HG02981 (cell line): ENCODE measurements at regions not wholly inside any gene's neighbourhood (a gene's known extent, or its start where the extent isn't known, plus 50 kb on each side); places are given as distances from the start of the nearest gene placed in this dataset.
A peak's percentile ranks its signal among the peaks of the same experiment; 100 is the strongest.

Experiments
- ATAC-seq: cut with Tn5 transposase; IDR thresholded peaks from one replicate; pipeline ENCODE4 v1.9.1; 2021; ENCODE audit warnings: mild to moderate bottlenecking, moderate library complexity; ENCODE audit not compliant: unreplicated experiment

DNA sequence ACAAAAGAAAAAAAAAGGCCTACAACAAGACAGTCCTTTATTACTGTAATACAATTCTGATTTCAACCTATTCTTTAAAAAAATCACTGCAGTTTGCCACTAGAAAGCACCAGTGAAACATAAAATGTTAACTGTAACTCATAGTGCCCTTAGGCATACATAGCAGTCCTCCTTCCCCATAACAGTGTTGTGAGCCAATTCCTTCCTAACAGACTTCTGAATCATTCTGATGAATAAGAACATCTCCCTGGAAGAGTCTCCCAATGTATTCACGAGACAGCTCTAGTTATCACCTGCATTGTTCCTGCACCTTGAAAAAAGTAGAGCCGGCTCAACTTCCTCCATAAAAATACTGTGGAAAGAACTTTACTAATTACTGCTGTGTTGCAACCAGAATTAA, 213.6 kb upstream of the FSCB start:
- ATAC-seq = no peak

DNA sequence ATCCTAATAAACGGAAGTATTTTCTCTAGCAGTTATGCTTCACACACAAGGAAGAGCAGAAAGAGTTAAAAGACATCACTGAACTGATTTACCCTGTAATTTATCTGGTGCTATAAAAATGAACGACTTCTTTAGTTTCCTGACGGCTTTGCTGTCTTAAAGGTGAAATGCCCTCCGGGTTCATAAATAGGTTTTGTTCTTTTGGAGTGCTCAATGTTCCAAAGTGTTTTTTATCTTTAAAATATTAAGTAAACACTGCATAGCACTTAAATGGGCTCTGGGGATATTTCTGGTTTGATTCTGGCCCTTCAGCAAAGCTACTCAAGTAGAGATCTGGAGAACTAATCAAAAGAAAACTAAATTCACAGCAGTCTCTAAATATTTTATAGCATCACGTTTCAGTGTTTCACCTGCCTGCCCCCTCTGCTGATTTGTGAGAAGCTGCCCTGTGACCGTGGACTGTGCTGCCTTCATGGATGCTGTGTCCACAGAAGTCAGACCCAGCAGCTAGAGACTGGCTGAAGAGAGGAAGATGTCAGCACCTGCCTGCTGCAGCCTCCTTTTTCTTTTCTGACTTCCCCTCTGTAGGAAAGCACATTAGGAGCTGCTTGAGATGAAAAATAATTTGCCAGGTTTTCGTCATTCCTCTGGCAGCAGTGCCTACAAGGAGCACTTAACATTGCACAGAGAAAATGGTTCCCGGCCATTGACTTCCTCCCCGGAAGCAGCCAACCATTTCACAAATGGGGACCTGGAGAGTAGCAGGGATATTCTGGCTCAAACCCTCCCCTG, 205.1 kb upstream of the FSCB start:
- no peak for ATAC-seq

DNA sequence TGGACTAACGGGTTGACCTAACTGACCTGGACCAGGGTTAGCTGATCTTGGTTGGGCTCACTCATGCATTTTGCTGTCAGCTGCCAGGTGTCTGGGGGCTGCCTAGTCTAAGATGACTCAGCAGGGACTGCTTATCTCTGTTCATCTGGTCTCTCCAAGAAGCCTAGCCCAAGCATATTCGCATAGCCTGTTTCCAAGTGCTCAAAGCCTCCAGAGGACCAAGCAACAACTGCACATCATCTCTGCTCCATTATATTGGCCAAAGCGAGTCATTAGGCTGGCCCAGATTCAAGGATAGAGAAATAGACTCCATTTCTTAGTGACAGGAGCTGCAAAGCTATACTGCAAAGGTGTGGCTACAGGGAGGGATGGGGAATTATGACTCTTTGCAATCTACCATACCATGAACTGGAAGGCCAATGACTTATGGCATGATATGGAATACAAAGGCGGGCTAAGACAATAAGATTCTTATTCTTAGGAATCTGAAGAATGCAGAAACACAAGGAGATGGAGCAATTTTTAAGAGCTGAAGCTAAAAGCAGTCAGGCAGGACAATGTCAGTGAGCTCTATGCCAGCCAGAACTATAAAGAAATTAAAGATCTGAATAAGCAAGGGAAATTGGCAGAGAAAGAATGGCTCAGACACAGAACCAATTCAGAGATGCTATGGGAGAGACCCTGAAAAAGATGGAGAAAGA, 194.6 kb upstream of the FSCB start:
- ATAC-seq = no peak

DNA sequence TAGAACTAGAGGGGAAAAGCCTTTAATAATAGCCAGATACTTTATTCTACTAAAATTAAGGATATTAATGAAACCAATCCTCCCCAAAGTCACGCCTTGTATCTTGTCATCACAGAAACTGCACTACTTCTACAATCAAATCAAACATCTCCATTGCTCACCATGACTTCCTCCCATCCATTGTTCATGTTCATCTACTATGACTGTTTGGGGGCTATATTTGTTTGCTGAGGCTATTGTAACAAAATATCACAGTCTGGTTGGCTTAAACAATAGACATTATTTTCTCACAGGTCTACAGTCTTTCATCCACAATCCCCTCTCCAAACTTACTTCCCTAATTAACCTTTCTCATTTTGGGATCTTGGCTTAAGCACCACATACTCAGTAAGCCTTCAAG, 193.6 kb upstream of the FSCB start:
- no peak for ATAC-seq

DNA sequence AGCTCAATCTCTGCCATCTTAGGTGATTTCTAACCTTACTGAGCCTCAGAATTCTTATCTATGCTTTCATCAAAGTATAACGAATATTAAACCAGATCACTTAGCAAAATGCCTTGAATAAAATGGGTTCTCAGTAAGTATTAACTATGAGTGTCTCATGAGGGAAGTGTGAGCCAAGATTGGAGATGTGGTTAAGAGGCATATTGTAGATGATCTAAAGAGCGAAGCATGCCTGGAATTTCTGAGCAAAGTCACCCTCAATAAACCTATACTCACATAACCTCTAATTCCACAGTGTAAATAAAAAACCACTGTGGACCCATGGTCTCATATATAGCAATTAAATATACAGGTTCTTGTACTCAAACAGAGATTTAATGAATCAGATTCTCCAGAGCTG, 193.1 kb upstream of the FSCB start:
- no peak for ATAC-seq

DNA sequence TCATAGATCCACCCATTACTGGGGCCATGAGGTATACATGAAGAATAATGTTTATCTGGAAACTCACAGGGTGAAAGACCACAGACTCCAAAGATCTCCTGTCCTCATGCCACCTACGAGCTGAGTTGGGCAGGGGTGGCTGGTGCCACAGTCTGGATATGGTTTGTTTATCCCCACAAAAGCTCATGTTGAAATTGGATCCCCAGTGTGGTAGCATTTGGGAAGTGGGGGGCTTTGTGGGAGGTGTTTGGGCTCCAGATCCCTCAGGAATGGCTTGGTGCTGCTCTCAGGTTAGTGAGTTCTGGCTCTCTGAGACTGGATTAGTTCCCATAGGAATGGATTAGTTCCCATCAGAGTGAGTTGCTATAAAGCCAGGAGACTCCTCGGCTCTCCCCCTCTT, 192.3 kb upstream of the FSCB start:
- ATAC-seq = no peak

DNA sequence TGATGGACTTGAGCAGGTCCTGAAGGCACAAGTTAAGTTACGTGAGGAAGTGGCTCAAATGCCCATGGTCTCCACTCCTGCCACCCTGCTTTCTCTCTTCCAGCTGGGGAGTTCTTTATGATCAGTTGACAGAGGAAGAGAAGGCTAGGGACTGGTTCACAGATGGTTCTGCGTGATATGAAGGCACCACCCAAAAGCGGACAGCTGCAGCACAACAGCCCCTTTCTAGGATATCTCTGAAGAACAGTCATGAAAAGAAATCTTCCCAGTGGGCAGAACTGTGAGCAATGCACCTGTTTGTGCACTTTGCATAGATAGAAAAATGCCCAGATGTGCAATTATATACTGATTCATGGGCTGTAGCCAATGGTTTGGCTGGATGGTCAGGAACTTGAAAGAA, 162.4 kb upstream of the FSCB start:
- ATAC-seq = no peak

DNA sequence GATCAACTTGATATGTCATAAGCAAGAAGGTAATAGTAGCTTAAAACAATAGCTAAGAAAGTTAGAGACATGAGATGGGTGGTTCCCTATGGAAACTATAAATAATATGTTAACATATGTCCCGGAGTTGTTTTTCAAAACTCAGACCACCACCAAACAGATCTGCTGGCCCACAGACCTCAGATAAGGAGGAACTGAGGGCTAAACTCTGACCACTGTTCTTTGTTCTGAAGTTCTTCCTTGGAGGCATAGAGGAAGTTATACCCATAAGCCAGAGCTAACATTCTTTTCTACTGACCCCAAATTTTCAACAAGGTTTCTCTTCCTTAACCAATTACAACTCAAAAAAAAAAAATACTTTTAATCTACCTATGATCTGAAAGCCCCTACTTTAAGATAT, 156.1 kb upstream of the FSCB start:
- peak; percentile 39 for ATAC-seq

DNA sequence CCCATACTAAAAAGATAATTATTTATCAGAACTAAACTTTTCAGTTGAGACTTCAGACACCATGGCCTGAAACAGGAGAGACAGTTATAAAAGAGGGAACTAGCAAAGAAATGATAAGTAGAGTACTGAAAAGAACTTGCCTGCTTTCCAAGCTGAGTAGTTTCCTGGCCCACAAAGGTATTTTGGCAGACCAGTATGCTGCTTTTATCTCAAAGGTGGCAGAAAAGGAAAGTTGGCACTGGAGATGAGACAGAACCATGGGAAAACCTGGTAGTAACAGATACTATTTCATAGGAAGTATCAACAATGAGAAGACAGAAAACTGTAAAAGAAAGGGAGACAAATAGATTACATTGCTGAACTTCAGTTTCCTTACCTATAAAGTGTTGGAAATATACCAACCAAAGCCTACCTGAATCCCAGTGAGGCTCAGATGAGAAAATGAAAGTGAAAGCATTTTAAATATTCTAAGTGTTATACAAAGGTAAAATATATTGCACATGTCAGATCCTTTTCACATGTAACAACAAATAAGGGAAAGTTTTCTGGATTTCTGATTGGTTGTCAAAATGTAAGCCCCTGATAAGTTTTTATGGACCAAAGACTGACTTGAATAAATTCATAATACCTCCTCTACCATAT, 155.3 kb upstream of the FSCB start:
- ATAC-seq = no peak

DNA sequence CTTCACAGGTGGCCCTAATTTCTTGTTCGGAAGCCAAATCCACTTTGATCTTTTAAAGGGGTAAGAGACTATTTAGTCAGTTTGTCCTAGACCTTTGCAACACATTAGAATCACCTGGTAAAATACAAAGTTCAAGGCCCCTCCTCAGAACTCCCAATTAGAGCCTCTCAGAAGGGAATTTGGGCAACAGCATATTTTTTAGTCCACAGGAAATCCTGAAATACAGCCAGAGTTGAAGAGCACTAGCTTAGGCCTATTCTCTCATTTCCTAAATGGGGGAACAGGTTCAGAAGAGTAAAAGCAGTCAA, 151.3 kb upstream of the FSCB start:
- ATAC-seq = no peak

DNA sequence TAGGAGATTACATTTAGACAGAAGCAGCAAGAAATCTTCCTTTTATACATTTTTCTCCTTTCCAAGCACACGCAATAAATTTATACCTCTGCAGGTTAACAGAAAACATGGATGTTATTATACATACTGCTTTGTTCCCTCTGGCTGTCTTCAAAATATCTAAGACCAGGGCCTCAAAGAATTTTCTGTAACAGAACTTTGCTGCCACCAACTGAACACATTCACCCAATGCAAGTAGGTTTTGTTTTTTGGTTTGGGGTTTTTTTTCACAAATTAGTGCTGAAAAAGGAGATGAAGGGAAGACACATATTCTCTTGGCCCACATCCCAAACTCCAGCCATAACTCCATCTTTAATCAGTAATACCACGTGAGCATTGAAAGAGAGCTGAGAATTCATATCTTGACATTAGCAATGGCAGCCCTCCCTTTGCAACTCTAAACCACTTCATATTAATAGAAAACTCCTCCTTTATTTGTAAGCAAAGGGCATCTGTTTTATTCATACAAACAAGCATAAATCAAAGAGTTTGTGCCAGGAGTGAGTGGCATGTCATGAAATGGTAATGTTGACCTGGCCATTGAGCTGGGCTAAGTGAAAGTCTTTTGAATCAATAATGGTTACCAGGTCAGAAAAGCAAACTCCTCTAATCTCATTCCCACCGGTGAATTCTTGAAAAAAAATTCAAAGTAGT, 150.8 kb upstream of the FSCB start:
- ATAC-seq = no peak

DNA sequence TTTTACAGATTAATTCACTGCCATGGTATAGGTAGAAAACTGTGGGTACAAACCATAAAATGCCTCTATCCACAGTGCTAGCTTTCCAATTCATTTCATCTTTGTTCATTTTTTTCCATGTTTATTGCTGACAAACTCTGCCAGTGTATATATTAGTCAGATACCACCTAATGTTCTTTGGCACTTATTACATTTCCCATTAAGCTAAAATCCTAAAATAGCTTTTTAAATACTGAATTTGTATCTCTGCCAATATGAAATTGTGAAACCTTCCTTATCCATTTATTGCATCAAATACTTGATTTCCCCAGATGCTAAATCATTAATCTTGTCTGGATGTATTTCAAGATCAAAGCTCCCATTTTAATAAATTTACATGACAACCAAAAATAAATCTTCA, 150.1 kb upstream of the FSCB start:
- no peak for ATAC-seq

DNA sequence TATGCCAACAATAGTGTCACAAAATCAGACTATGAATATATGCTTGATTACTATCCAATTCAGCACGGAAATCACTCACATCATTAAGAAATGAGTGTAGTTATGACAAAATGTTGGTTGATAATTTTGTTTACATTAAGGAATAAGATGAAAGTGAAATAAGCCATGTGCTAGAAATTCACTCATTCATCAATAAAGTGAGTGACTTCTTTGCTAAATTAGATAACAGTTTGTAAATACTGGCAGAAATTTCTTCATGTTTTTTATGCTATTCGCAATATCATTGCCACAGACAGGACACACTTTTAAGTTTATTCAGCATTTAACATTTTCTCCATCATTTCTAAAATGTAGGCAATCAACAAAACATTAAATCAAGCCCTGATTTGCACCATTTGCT, 147.5 kb upstream of the FSCB start:
- no peak for ATAC-seq

DNA sequence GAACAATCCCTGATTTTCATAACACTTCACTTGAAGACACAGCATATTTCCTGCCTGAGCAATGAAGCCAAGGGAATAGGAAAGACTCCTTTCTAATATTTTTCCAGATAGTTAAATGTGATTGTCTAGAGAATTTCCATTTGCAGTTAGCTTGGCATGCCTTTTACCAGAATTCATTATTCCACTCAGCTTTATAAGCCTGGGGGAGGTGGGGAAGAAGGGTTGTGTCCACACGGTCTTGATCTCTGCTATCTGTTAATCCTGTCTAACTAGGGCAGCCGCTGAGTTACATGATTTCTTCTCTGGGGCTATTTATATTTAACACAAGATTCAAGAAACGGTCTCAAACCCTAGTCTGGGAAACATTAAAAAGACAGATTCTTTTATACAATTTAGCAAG, 146.6 kb upstream of the FSCB start:
- no peak for ATAC-seq

DNA sequence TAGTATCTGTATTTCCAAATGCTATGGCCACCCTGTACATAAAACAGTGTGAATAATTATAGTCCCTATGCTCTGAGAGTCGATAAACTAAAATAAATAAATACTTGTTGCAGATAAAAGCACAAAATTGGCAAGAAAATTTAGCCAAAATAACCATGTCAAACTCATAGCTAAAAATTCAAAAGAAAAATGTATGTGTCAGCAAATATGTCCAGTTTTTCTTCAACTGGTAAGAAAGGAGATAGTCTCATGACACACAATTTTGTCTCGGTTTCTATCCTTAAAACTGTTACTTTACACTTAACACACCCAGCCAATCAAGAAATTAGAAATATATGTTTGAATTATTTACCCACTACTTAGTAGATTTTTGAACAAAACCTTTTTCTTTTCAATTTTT, 145.6 kb upstream of the FSCB start:
- no peak for ATAC-seq

DNA sequence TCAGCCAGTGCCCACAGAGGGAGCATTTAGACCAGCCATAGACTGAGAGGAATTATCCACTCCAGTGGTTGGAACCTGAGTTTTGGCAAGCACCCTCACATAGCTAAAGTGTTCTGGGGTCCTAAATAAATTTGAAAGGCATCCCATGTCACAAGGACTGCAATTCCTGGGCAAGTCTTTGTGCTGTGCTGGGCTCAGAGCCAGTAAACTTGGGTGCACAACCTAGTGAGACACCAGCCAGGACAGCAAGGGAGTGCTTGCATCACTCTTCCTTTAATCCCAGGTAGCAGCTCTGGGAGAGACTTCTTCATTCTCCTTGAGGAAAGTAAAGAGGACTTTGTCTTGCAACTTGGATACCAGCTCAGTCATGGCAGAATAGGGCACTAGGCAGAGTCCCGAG, 142.0 kb upstream of the FSCB start:
- no peak for ATAC-seq

DNA sequence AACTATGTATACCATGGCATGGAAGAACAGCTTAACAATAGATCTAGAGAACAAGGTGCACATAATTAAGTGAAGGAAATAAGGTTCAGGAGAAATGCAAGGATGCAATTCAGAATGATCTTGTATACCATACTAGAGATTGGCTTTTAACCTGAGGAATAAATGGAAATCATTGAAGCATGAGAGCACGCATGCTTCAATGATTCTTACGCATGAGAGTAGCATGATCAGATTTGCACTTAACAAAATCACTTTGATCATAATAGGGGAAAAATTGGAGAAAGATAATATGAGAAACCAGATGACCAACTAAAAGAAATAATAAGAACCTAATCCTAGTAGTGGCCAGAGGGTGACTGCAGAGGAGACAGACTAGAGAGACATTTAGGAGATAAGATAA, 133.3 kb upstream of the FSCB start:
- no peak for ATAC-seq

DNA sequence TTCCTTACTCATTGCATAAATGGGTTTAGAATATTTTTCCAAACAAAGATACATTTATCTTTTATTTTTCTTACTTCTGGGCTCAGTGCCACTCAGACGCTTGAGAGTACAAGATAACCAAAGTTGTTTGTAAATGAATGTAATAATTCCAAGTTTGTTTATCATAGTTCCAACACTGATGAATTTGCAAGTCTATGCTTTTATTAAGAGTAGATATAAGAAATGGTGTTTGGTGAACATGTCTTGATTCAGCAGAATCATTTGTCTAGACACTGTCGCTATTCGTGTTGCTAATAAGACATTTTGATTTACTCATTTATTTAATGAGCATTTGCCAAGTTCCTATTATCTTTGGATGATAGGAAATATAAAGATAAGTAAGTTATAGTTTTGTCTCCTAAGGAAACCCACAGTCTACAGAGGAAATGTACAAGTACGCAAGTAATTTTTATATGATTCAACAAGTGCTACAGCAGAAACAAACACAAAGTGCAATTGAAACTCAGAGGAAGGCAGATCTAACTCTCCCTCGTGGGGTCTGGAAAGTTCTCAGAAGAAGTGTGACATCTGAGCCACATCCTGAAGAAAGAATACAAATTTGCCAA, 132.8 kb upstream of the FSCB start:
- ATAC-seq = no peak

DNA sequence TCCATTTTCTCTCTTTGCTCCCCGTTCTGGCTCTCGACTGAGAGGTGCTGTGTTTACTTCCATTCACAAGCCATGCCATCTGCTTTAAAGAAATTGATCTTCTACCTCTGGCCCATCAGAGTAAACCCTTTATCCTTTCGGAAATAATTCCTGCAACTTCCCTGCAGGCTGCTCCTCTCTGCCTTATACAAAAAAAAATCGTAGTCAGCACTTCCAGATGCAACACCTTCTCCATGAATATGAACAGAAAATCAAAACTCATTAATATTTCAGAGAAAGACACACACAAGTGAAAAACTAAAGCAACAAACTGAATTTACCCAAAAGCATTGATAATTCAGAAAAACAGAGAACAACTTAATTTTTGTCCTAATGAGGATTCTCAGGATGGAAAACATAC, 127.6 kb upstream of the FSCB start:
- ATAC-seq = no peak

DNA sequence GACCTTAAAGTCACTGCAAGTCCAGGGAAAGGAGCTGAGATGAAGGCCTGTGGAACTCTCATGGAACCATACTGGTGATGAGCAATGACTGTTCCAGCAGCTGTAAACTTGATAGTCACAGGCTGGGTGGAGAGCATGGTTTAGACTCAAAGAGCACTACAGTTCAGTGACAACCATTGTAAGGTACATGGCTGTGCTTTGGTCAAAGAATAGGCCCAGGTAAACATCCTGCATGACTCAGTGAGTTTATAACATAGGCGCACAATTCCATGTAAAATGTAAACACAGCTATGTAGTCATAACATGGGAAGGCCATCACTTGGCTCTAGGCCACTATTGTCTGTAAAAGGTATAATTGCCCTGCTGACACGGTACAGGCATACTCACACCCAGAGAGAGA, 119.3 kb upstream of the FSCB start:
- no peak for ATAC-seq

DNA sequence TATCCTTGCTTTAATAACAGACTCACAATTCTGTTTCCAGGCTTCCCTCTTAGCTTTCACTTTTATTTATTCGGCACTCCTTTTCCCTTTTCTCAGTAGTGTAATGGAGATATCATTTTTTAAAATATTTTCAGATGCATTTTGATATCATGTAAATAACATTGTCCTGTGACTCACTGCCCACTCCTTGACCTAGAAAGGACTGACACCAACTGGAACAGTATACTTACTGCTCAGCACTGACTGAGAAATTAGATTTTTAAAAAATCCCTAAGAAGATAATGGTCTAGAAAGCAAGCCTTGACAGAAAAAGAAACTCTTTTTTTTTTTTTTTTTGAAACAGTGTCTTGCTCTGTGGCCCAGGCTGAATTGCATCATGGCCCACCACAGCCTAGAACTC, 118.0 kb upstream of the FSCB start:
- no peak for ATAC-seq
